ENCODE measurements at regions not wholly inside any gene's neighbourhood (a gene's known extent, or its start where the extent isn't known, plus 50 kb on each side); places are given as distances from the start of the nearest gene placed in this dataset.

GRCh38 chr18:78596794-78597345, 382.7 kb upstream of the SALL3 start:
- TF ChIP-seq EZH2 (IDR thresholded peaks at IDR 0.05; ENCODE audit: insufficient read depth, poor library complexity, severe bottlenecking): no peak
- no peak for TF ChIP-seq EZH2phosphoT487 (IDR thresholded peaks at IDR 0.05; ENCODE audit: insufficient read depth, low read depth)
